KG1 (cell line): ENCODE measurements at regions not wholly inside any gene's neighbourhood (a gene's known extent, or its start where the extent isn't known, plus 50 kb on each side); places are given as distances from the start of the nearest gene placed in this dataset.
"Not testable (repeated sequence)": the region's sequence is repeated elsewhere in the genome, so short reads cannot be mapped to it uniquely, and the experiment has no call there.

Experiments
- DNase-seq: peaks from one replicate; lab custom pipeline; 2025; lab: John Stamatoyannopoulos, UW

- no peak for DNase-seq
These were observed 73.3 kb upstream of the WASF3 start for GRCh38 chr13:26484196-26484595.

GRCh38 chr13:26485288-26485687 is 72.2 kb upstream of the WASF3 start:
- DNase-seq, result no peak

GRCh38 chr13:26485786-26486185 is 71.7 kb upstream of the WASF3 start:
- DNase-seq, result no peak

- DNase-seq, result no peak
These were observed 70.9 kb upstream of the WASF3 start for GRCh38 chr13:26486550-26486949.

GRCh38 chr13:26487781-26488180 is 69.7 kb upstream of the WASF3 start:
- DNase-seq, result no peak

- DNase-seq, result no peak
These were observed 69.1 kb upstream of the WASF3 start for GRCh38 chr13:26488236-26489003.

- not testable (repeated sequence) for DNase-seq
These were observed 65.2 kb upstream of the WASF3 start for GRCh38 chr13:26492301-26492700.

GRCh38 chr13:26494571-26495195 is 62.8 kb upstream of the WASF3 start:
- DNase-seq, result no peak

- no peak for DNase-seq
These were observed 61.7 kb upstream of the WASF3 start for GRCh38 chr13:26495750-26496149.

- no peak for DNase-seq
These were observed 59.4 kb upstream of the WASF3 start for GRCh38 chr13:26497968-26498511.

GRCh38 chr13:26498656-26499601 is 58.6 kb upstream of the WASF3 start:
- no peak for DNase-seq

GRCh38 chr13:26500618-26501320 is 56.7 kb upstream of the WASF3 start:
- no peak for DNase-seq

- no peak for DNase-seq
These were observed 55.8 kb upstream of the WASF3 start for GRCh38 chr13:26501641-26502040.

GRCh38 chr13:26502826-26503225 is 54.7 kb upstream of the WASF3 start:
- no peak for DNase-seq

- no peak for DNase-seq
These were observed 53.5 kb upstream of the WASF3 start for GRCh38 chr13:26503826-26504594.
